Omental fat pad (tissue), 3 donors: ENCODE measurements at regions not wholly inside any gene's neighbourhood (a gene's known extent, or its start where the extent isn't known, plus 50 kb on each side); places are given as distances from the start of the nearest gene placed in this dataset.
A peak's percentile ranks its signal among the peaks of the same experiment; 100 is the strongest.

ENCODE experiments used
- ATAC-seq: fragments of 150-250 bp; one replicate; pipeline ENCODE4 v1.9.1; 2016; ENCODE audit warnings: mild to moderate bottlenecking, moderate library complexity; ENCODE audit not compliant: low FRiP score
- DNase-seq: peaks from one replicate; pipeline ENCODE4 v3.0.0-alpha.2; 2019; ENCODE audit warnings: low spot score
- CTCF ChIP-seq, 3 donors: fragments of 450-650 bp; IDR thresholded peaks; one replicate each; pipeline ENCODE4 v1.5.1; 2016 to 2017; ENCODE audit warnings: antibody characterized with exemption in 3 of 3, mild to moderate bottlenecking in 3 of 3, moderate library complexity in 2 of 3

GRCh38 chr21:38897532-38898421, 92.0 kb downstream of the ETS2 start:
- TF ChIP-seq CTCF (IDR thresholded peaks at IDR 0.05): no peak
- DNase-seq (no peak), ATAC-seq (peak; percentile 42)

- DNase-seq: no peak
- no peak for TF ChIP-seq CTCF (IDR thresholded peaks at IDR 0.05)
- no peak for ATAC-seq
Observed at GRCh38 chr21:38894899-38895298, 89.2 kb downstream of the ETS2 start.

- no peak for TF ChIP-seq CTCF (IDR thresholded peaks at IDR 0.05)
- peak; percentile 62 for ATAC-seq
Observed at GRCh38 chr21:38888991-38889561, 83.3 kb downstream of the ETS2 start.

GRCh38 chr21:38887749-38888148, 82.0 kb downstream of the ETS2 start:
- ATAC-seq: no peak
- no peak for TF ChIP-seq CTCF (IDR thresholded peaks at IDR 0.05)
- DNase-seq: no peak

More at GRCh38 chr21:38888991-38889561, 83.3 kb downstream of the ETS2 start:
- no peak for DNase-seq

GRCh38 chr21:38887062-38887686, 81.4 kb downstream of the ETS2 start:
- TF ChIP-seq CTCF (IDR thresholded peaks at IDR 0.05): no peak
- DNase-seq: no peak
- ATAC-seq: no peak

- no peak for ATAC-seq
- no peak for DNase-seq
- no peak for TF ChIP-seq CTCF (IDR thresholded peaks at IDR 0.05)
Observed at GRCh38 chr21:38885909-38886308, 80.2 kb downstream of the ETS2 start.
